ENCODE measurements at regions not wholly inside any gene's neighbourhood (a gene's known extent, or its start where the extent isn't known, plus 50 kb on each side); places are given as distances from the start of the nearest gene placed in this dataset.

GRCh38 chr17:16879686-16880085 is 92.2 kb downstream of the TNFRSF13B start:
- TF ChIP-seq FOS (IDR thresholded peaks at IDR 0.05; ENCODE audit: borderline replicate concordance, insufficient read depth, low read length) (no peak), POLR2AphosphoS5 (IDR thresholded peaks at IDR 0.05; ENCODE audit: insufficient read depth, low read depth, low read length) (no peak), GATA2 (IDR thresholded peaks at IDR 0.05; ENCODE audit: insufficient read depth, insufficient read length, low read depth, low read length) (no peak), POLR2A (IDR thresholded peaks at IDR 0.05; ENCODE audit: low read depth, low read length) (no peak)
- TF ChIP-seq, protein P1, sequence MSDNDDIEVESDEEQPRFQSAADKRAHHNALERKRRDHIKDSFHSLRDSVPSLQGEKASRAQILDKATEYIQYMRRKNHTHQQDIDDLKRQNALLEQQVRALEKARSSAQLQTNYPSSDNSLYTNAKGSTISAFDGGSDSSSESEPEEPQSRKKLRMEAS (IDR thresholded peaks at IDR 0.05; ENCODE audit: insufficient read depth, insufficient read length) = no peak
- POLR2A ChIA-PET = no interaction called here
- DNase-seq (ENCODE audit: low read depth, low spot score) = no peak
- Histone ChIP-seq H3K9me3 (replicated peaks; ENCODE audit: control insufficient read depth, insufficient read depth, low read length) (no peaks in the 10 kb centered on the region), H3K4me3 (replicated peaks in 1 of 3; ENCODE audit: insufficient read depth in 1 of 3, low read depth in 1 of 3, low read length in 3 of 3) (no peak overlapping the region), H3K4me1 (ENCODE audit: control insufficient read depth, extremely low read depth, insufficient read depth, low read length) (no peaks in the 10 kb centered on the region), H3K36me3 (ENCODE audit: control insufficient read depth in 2 of 2, extremely low read depth in 1 of 2, insufficient read depth in 2 of 2, low read length in 2 of 2) (no peaks in the 10 kb centered on the region), H3K9me1 (replicated peaks; ENCODE audit: control insufficient read depth, extremely low read depth, insufficient read depth, low read length) (no peaks in the 10 kb centered on the region), H3K27ac (ENCODE audit: insufficient read depth, low read depth, low read length) (no peak overlapping the region), H3K27me3 (ENCODE audit: control insufficient read depth in 2 of 2, insufficient read depth in 2 of 2, low read length in 2 of 2) (no peaks in the 10 kb centered on the region), H2AFZ (ENCODE audit: low read depth, low read length) (no peak overlapping the region), H4K20me1 (replicated peaks; ENCODE audit: control insufficient read depth, extremely low read depth, insufficient read depth, low read length) (no peaks in the 10 kb centered on the region), H3K4me2 (ENCODE audit: insufficient read depth, low read length) (no peak overlapping the region), H3K79me2 (ENCODE audit: control insufficient read depth, insufficient read depth, low read length) (no peaks in the 10 kb centered on the region), H3K9ac (replicated peaks; ENCODE audit: extremely low read depth, insufficient read depth, low read length) (no peak overlapping the region)
- FAIRE-seq = no peak
- intact Hi-C loops (cut with micrococcal nuclease) = no loop called here
- no TSS peak for BruUV-seq (replicated peaks)
- dilution Hi-C loops (cut with MboI; ENCODE audit: extremely low pct_ligation_motif_present, low sequenced_read_pairs) = no loop called here
- CTCF ChIA-PET = no interaction called here

DNA sequence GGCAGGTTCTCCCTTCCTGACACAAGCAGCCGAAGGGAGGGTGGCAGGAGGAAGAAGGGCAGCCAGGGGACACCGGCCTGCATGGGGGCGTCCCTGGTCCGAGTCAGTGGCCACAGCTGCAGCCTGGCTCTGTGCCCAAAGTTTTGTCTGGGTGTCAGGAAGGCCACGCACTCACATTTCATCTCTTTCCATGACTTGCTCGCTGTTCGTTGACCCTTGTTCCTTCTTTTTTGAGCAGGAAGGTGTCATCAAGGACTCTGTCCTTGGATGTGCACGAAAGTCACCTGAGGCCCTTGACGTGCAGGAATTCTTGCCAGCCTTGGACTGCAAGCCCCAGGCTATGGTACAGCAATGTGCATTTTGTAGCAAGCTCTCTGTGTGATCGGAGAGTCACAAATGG is 93.3 kb downstream of the TNFRSF13B start:
- no peak for FAIRE-seq
- no peaks in the 10 kb centered on the region for H3K4me1 ChIP-seq (ENCODE audit: control insufficient read depth, extremely low read depth, insufficient read depth, low read length)
- TF ChIP-seq FOS (IDR thresholded peaks at IDR 0.05; ENCODE audit: borderline replicate concordance, insufficient read depth, low read length) (no peak), EZH2 (IDR thresholded peaks at IDR 0.05; ENCODE audit: borderline replicate concordance, low read depth, low read length, severe bottlenecking) (no peak), GATA2 (IDR thresholded peaks at IDR 0.05; ENCODE audit: insufficient read depth, insufficient read length, low read depth, low read length) (no peak)
- TF ChIP-seq, protein P2, sequence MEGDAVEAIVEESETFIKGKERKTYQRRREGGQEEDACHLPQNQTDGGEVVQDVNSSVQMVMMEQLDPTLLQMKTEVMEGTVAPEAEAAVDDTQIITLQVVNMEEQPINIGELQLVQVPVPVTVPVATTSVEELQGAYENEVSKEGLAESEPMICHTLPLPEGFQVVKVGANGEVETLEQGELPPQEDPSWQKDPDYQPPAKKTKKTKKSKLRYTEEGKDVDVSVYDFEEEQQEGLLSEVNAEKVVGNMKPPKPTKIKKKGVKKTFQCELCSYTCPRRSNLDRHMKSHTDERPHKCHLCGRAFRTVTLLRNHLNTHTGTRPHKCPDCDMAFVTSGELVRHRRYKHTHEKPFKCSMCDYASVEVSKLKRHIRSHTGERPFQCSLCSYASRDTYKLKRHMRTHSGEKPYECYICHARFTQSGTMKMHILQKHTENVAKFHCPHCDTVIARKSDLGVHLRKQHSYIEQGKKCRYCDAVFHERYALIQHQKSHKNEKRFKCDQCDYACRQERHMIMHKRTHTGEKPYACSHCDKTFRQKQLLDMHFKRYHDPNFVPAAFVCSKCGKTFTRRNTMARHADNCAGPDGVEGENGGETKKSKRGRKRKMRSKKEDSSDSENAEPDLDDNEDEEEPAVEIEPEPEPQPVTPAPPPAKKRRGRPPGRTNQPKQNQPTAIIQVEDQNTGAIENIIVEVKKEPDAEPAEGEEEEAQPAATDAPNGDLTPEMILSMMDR (IDR thresholded peaks at IDR 0.05; ENCODE audit: extremely low read depth in 1 of 2, insufficient read depth in 1 of 2, low read depth in 1 of 2, low read length in 2 of 2) = no peak

More for the DNA sequence above, 93.3 kb downstream of the TNFRSF13B start:
- no TSS peak for BruUV-seq (replicated peaks)
- no peaks in the 10 kb centered on the region for H3K9me1 ChIP-seq (replicated peaks; ENCODE audit: control insufficient read depth, extremely low read depth, insufficient read depth, low read length)
- H3K36me3 ChIP-seq (ENCODE audit: control insufficient read depth in 2 of 2, extremely low read depth in 1 of 2, insufficient read depth in 2 of 2, low read length in 2 of 2) = no peaks in the 10 kb centered on the region
- H3K4me3 ChIP-seq (replicated peaks in 1 of 3; ENCODE audit: insufficient read depth in 1 of 3, low read depth in 1 of 3, low read length in 3 of 3) = no peak overlapping the region
- intact Hi-C loops (cut with micrococcal nuclease) = no loop called here
- no peak overlapping the region for H3K9ac ChIP-seq (replicated peaks; ENCODE audit: extremely low read depth, insufficient read depth, low read length)
- no peaks in the 10 kb centered on the region for H3K9me3 ChIP-seq (replicated peaks; ENCODE audit: control insufficient read depth, insufficient read depth, low read length)
- no peak overlapping the region for H3K27ac ChIP-seq (ENCODE audit: insufficient read depth, low read depth, low read length)
- H2AFZ ChIP-seq (ENCODE audit: low read depth, low read length) = no peak overlapping the region
- H3K79me2 ChIP-seq (ENCODE audit: control insufficient read depth, insufficient read depth, low read length) = no peaks in the 10 kb centered on the region
- POLR2A ChIA-PET = no interaction called here
- H3K4me2 ChIP-seq (ENCODE audit: insufficient read depth, low read length) = no peak overlapping the region
- H3K27me3 ChIP-seq (ENCODE audit: control insufficient read depth in 2 of 2, insufficient read depth in 2 of 2, low read length in 2 of 2) = no peaks in the 10 kb centered on the region
- no peaks in the 10 kb centered on the region for H4K20me1 ChIP-seq (replicated peaks; ENCODE audit: control insufficient read depth, extremely low read depth, insufficient read depth, low read length)
- dilution Hi-C loops (cut with MboI; ENCODE audit: extremely low pct_ligation_motif_present, low sequenced_read_pairs) = no loop called here
- DNase-seq (ENCODE audit: low read depth, low spot score) = no peak
- CTCF ChIA-PET = no interaction called here

Measured in endothelial cell of umbilical vein (primary cell).